GM12873 (cell line): ENCODE measurements at regions not wholly inside any gene's neighbourhood (a gene's known extent, or its start where the extent isn't known, plus 50 kb on each side); places are given as distances from the start of the nearest gene placed in this dataset.

Experiments used
- CTCF ChIP-seq: IDR thresholded peaks from 2 replicates; pipeline ENCODE4 v1.5.1; 2012; ENCODE audit warnings: low read depth, mild to moderate bottlenecking, moderate library complexity, low read length, control low read depth; ENCODE audit not compliant: insufficient read depth; ENCODE audit errors: missing control alignments

GRCh38 chr5:3530251-3530650 lies 65.4 kb upstream of the IRX1 start:
- no peak for TF ChIP-seq CTCF

- no peak for TF ChIP-seq CTCF
These were observed 69.0 kb upstream of the IRX1 start for GRCh38 chr5:3526551-3527185.

GRCh38 chr5:3522491-3522890 lies 73.1 kb upstream of the IRX1 start:
- no peak for TF ChIP-seq CTCF

GRCh38 chr5:3518576-3518975 lies 77.1 kb upstream of the IRX1 start:
- TF ChIP-seq CTCF: no peak

GRCh38 chr5:3518051-3518450 lies 77.6 kb upstream of the IRX1 start:
- TF ChIP-seq CTCF: no peak

GRCh38 chr5:3517348-3517747 lies 78.3 kb upstream of the IRX1 start:
- TF ChIP-seq CTCF: no peak

- no peak for TF ChIP-seq CTCF
These were observed 83.1 kb upstream of the IRX1 start for GRCh38 chr5:3512361-3513095.
